ENCODE measurements at regions not wholly inside any gene's neighbourhood (a gene's known extent, or its start where the extent isn't known, plus 50 kb on each side); places are given as distances from the start of the nearest gene placed in this dataset.

GRCh38 chr5:24428345-24428744 lies 216.4 kb downstream of the CDH10 start:
- Mint-ChIP-seq H3K27me3 (no peaks in the 10 kb centered on the region), H3K4me1 (ENCODE audit: unreplicated experiment) (no peaks in the 10 kb centered on the region), H3K4me3 (no peak overlapping the region), H3K27ac (no peak overlapping the region), H3K36me3 (no peaks in the 10 kb centered on the region), H3K9me3 (no peaks in the 10 kb centered on the region)
- DNase-seq (ENCODE audit: extremely low spot score, unreplicated experiment) = no peak
- no peak for TF ChIP-seq CTCF (conservative IDR thresholded peaks at IDR 0.05)

- TF ChIP-seq CTCF (conservative IDR thresholded peaks at IDR 0.05) = no peak
- H3K27me3 Mint-ChIP-seq = no peaks in the 10 kb centered on the region
- no peak for DNase-seq (ENCODE audit: extremely low spot score, unreplicated experiment)
- H3K27ac Mint-ChIP-seq = no peak overlapping the region
- H3K36me3 Mint-ChIP-seq = no peaks in the 10 kb centered on the region
- no peaks in the 10 kb centered on the region for H3K4me1 Mint-ChIP-seq (ENCODE audit: unreplicated experiment)
- H3K4me3 Mint-ChIP-seq = no peak overlapping the region
- peaks cover 4% of the 10 kb centered on the region for H3K9me3 Mint-ChIP-seq
These were observed 211.2 kb downstream of the CDH10 start for GRCh38 chr5:24433555-24433954.

All from type B pancreatic cell (in vitro differentiated cells).